ENCODE measurements at regions not wholly inside any gene's neighbourhood (a gene's known extent, or its start where the extent isn't known, plus 50 kb on each side); places are given as distances from the start of the nearest gene placed in this dataset.

DNA sequence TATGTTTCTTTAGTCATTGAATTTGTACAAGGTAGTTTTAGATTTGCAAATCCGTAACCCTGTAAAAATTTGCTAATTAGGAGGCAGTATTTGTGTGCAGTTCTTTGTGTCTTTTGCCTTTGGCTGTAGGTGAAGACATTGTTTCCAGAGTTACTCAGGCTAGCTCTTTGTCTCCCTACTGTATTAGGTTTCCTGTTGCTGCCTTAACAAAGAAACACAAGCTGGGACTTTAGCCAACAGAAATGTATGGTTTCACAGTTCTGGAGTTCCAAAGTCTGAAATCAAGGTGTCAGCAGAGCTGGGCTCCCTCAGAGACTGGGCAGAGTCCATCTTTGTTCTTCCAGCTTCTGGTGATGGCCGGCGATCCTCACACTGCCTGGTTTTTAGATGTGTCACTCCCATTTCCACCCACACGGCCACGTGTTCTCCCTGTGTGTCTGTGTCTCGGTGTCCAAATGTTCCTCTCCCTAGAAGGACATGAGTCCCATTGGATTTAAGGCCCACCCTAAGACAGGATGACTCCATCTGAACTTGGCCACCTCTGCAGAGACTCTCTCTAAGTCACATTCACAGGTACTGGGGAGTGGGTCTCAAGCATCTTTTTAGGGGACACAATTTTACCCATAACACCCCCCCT is 309.7 kb downstream of the GALR1 start:
- in situ Hi-C loops (cut with MboI; ENCODE audit: low pct_ligation_motif_present in 1 of 4, low pct_unique_long_range_greater_than_20kb in 1 of 4, low sequenced_read_pairs in 3 of 4) (no loop called here), intact Hi-C loops (cut with DNase I; ENCODE audit: low total_unique reads) (no loop called here)
- no peak overlapping the region for H3K4me3 ChIP-seq
- TF ChIP-seq EP300 (IDR thresholded peaks at IDR 0.05; ENCODE audit: low read depth) (no peak), POLR2AphosphoS5 (IDR thresholded peaks at IDR 0.05) (no peak), POLR2A (IDR thresholded peaks at IDR 0.05) (no peak)
- TF ChIP-seq, protein P1, sequence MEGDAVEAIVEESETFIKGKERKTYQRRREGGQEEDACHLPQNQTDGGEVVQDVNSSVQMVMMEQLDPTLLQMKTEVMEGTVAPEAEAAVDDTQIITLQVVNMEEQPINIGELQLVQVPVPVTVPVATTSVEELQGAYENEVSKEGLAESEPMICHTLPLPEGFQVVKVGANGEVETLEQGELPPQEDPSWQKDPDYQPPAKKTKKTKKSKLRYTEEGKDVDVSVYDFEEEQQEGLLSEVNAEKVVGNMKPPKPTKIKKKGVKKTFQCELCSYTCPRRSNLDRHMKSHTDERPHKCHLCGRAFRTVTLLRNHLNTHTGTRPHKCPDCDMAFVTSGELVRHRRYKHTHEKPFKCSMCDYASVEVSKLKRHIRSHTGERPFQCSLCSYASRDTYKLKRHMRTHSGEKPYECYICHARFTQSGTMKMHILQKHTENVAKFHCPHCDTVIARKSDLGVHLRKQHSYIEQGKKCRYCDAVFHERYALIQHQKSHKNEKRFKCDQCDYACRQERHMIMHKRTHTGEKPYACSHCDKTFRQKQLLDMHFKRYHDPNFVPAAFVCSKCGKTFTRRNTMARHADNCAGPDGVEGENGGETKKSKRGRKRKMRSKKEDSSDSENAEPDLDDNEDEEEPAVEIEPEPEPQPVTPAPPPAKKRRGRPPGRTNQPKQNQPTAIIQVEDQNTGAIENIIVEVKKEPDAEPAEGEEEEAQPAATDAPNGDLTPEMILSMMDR (IDR thresholded peaks at IDR 0.05) = no peak
- no peaks in the 10 kb centered on the region for H3K27me3 ChIP-seq
- DNase-seq = no peak
- H3K4me1 ChIP-seq = no peaks in the 10 kb centered on the region
- H3K36me3 ChIP-seq = no peaks in the 10 kb centered on the region
- WGBS, 2 donors (ENCODE audit: low coverage in 1 of 2) = 85 to 87% methylated on average over 6 of the region's 6 CpGs
- no peak overlapping the region for H3K27ac ChIP-seq
- no peaks in the 10 kb centered on the region for H3K9me3 ChIP-seq

DNA sequence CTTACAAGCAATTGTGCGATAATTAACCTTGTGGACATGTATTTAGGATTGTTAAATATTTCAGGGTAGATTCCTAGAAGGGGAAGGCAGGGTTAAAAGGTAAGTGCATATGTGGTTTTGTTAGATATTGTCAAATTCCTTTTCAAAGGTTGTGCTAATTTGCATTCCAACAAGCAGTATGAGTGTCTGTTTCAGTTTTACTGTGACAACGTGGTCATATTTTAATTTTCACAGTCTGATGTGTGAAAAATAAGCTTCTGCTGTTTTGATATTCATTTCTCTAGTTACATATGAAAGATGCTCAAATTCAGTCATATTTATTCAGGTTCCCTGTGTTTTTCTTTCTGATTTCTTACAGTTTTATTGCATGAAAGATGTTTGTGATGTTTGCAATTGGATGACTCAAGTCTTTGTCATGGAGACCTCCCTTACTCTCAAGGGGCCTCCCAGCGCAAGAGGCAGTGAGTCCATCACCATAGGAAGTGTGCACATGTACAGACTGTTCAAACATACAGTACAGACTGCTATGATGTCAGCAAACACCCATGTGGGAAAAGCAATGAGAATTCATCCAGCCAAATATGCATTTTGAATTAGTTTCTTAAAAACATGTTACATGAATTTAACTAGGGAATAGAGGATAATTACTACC is 310.8 kb downstream of the GALR1 start:
- intact Hi-C loops (cut with DNase I; ENCODE audit: low total_unique reads) (no loop called here), in situ Hi-C loops (cut with MboI; ENCODE audit: low pct_ligation_motif_present in 1 of 4, low pct_unique_long_range_greater_than_20kb in 1 of 4, low sequenced_read_pairs in 3 of 4) (no loop called here)
- no peak for DNase-seq
- WGBS, 2 donors (ENCODE audit: low coverage in 1 of 2) = 71 to 79% methylated on average over 3 of the region's 3 CpGs
- Histone ChIP-seq H3K27ac (no peak overlapping the region), H3K4me1 (no peaks in the 10 kb centered on the region), H3K27me3 (no peaks in the 10 kb centered on the region), H3K9me3 (no peaks in the 10 kb centered on the region), H3K36me3 (no peaks in the 10 kb centered on the region), H3K4me3 (no peak overlapping the region)
- no peak for TF ChIP-seq POLR2A (IDR thresholded peaks at IDR 0.05)
- TF ChIP-seq, protein P1 (IDR thresholded peaks at IDR 0.05) = no peak
- no peak for TF ChIP-seq EP300 (IDR thresholded peaks at IDR 0.05; ENCODE audit: low read depth)
- TF ChIP-seq POLR2AphosphoS5 (IDR thresholded peaks at IDR 0.05) = no peak

DNA sequence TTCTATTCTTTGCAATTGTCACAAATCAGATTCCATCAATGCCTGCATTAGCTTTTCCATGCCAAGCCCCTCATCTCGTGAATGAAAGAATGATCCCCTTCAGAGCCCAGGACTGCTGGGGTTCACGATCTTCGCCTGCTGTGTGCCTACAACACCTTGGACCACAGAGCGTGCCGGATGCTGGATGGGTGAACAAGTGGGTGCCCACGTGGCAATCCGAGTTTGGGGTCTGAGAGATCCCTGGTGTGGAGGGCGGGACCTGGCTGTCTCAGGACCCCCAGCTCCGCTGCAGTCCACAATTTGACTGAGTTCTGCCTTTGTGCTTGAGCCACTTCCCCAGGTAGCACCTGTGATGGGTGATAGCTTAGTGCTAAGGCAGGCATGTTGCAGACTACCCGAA is 317.0 kb downstream of the GALR1 start:
- no peaks in the 10 kb centered on the region for H3K9me3 ChIP-seq
- H3K27me3 ChIP-seq = no peaks in the 10 kb centered on the region
- H3K36me3 ChIP-seq = no peaks in the 10 kb centered on the region
- no peak overlapping the region for H3K4me3 ChIP-seq
- DNase-seq = no peak
- intact Hi-C loops (cut with DNase I; ENCODE audit: low total_unique reads) (no loop called here), in situ Hi-C loops (cut with MboI; ENCODE audit: low pct_ligation_motif_present in 1 of 4, low pct_unique_long_range_greater_than_20kb in 1 of 4, low sequenced_read_pairs in 3 of 4) (no loop called here)
- no peak for TF ChIP-seq POLR2AphosphoS5 (IDR thresholded peaks at IDR 0.05)
- TF ChIP-seq POLR2A (IDR thresholded peaks at IDR 0.05) = no peak
- no peak for TF ChIP-seq EP300 (IDR thresholded peaks at IDR 0.05; ENCODE audit: low read depth)
- TF ChIP-seq, protein P1 (IDR thresholded peaks at IDR 0.05) = no peak
- no peak overlapping the region for H3K27ac ChIP-seq
- H3K4me1 ChIP-seq = no peaks in the 10 kb centered on the region
- 87% methylated on average over 10 of the region's 10 CpGs; no CpG with 5 or more reads in 1 of the 2 donors for WGBS, 2 donors (ENCODE audit: low coverage in 1 of 2)

DNA sequence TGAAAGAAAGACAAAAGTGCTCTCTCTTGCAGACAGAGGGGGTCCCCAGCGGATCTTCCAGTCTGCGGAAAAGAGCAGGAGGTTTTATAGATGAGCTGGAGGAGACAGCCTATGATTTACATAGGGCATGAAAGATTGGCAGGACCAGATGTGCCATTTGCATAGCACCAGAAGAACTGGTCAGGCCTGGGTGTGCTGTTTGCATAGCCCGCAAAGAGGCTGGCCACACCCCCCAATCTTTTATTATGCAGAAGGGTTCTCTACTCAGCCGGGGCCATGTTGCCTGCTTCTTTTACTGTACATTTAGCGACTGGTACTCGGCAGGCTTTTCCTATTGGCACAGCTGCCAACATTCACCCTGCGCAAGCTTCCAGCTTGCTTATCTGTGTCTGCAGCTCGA is 317.6 kb downstream of the GALR1 start:
- TF ChIP-seq, protein P1 (IDR thresholded peaks at IDR 0.05) = no peak
- TF ChIP-seq POLR2AphosphoS5 (IDR thresholded peaks at IDR 0.05) (no peak), EP300 (IDR thresholded peaks at IDR 0.05; ENCODE audit: low read depth) (no peak), POLR2A (IDR thresholded peaks at IDR 0.05) (no peak)
- Histone ChIP-seq H3K27me3 (no peaks in the 10 kb centered on the region), H3K36me3 (no peaks in the 10 kb centered on the region), H3K27ac (no peak overlapping the region), H3K9me3 (no peaks in the 10 kb centered on the region), H3K4me3 (no peak overlapping the region), H3K4me1 (no peaks in the 10 kb centered on the region)
- WGBS, 2 donors (ENCODE audit: low coverage in 1 of 2) = 47 to 60% methylated on average over 6 to 8 of the region's 8 CpGs
- intact Hi-C loops (cut with DNase I; ENCODE audit: low total_unique reads) = no loop called here
- in situ Hi-C loops (cut with MboI; ENCODE audit: low pct_ligation_motif_present in 1 of 4, low pct_unique_long_range_greater_than_20kb in 1 of 4, low sequenced_read_pairs in 3 of 4) = no loop called here
- DNase-seq = no peak
